HG03575 (cell line): ENCODE measurements at regions not wholly inside any gene's neighbourhood (a gene's known extent, or its start where the extent isn't known, plus 50 kb on each side); places are given as distances from the start of the nearest gene placed in this dataset.

Experiments used
- ATAC-seq: cut with Tn5 transposase; IDR thresholded peaks from one replicate; pipeline ENCODE4 v1.9.1; 2021; ENCODE audit not compliant: unreplicated experiment, insufficient number of reproducible peaks, low FRiP score; ENCODE audit errors: extremely low read depth

GRCh38 chr10:78838141-78838657, 230.6 kb upstream of the ZMIZ1 start:
- ATAC-seq, result no peak

- no peak for ATAC-seq
Observed at GRCh38 chr10:78843495-78843894, 225.3 kb upstream of the ZMIZ1 start.

- ATAC-seq, result no peak
Observed at GRCh38 chr10:78844960-78845607, 223.7 kb upstream of the ZMIZ1 start.

GRCh38 chr10:78846071-78846470, 222.7 kb upstream of the ZMIZ1 start:
- no peak for ATAC-seq

- ATAC-seq, result no peak
Observed at GRCh38 chr10:78846760-78847159, 222.0 kb upstream of the ZMIZ1 start.

- ATAC-seq, result no peak
Observed at GRCh38 chr10:78847485-78847884, 221.3 kb upstream of the ZMIZ1 start.

GRCh38 chr10:78849115-78849514, 219.7 kb upstream of the ZMIZ1 start:
- no peak for ATAC-seq

- no peak for ATAC-seq
Observed at GRCh38 chr10:78849731-78850130, 219.0 kb upstream of the ZMIZ1 start.

GRCh38 chr10:78850644-78851435, 217.9 kb upstream of the ZMIZ1 start:
- no peak for ATAC-seq

GRCh38 chr10:78851647-78852046, 217.1 kb upstream of the ZMIZ1 start:
- no peak for ATAC-seq

GRCh38 chr10:78852466-78853240, 216.1 kb upstream of the ZMIZ1 start:
- ATAC-seq, result no peak

- ATAC-seq, result no peak
Observed at GRCh38 chr10:78853864-78854263, 214.9 kb upstream of the ZMIZ1 start.

GRCh38 chr10:78856421-78856820, 212.3 kb upstream of the ZMIZ1 start:
- no peak for ATAC-seq

GRCh38 chr10:78857193-78857592, 211.6 kb upstream of the ZMIZ1 start:
- ATAC-seq, result no peak

- ATAC-seq, result no peak
Observed at GRCh38 chr10:78859266-78859665, 209.5 kb upstream of the ZMIZ1 start.

GRCh38 chr10:78859769-78860168, 209.0 kb upstream of the ZMIZ1 start:
- ATAC-seq, result no peak

GRCh38 chr10:78860260-78860914, 208.4 kb upstream of the ZMIZ1 start:
- no peak for ATAC-seq

- no peak for ATAC-seq
Observed at GRCh38 chr10:78861529-78862327, 207.0 kb upstream of the ZMIZ1 start.

GRCh38 chr10:78862328-78862640, 206.5 kb upstream of the ZMIZ1 start:
- no peak for ATAC-seq
